ENCODE measurements at regions not wholly inside any gene's neighbourhood (a gene's known extent, or its start where the extent isn't known, plus 50 kb on each side); places are given as distances from the start of the nearest gene placed in this dataset.
"Not testable (repeated sequence)": the region's sequence is repeated elsewhere in the genome, so short reads cannot be mapped to it uniquely, and the experiment has no call there.

- DNase-seq (ENCODE audit: low read depth, low spot score) = peak; percentile 6
- Histone ChIP-seq H3K27ac (ENCODE audit: low read depth, low read length) (no peak overlapping the region), H3K27me3 (ENCODE audit: control insufficient read depth, insufficient read depth, low read length) (peaks cover 4% of the 10 kb centered on the region), H3K9me3 (ENCODE audit: control insufficient read depth, insufficient read depth, low read length) (no peaks in the 10 kb centered on the region), H3K4me3 (ENCODE audit: low read depth, low read length) (no peak overlapping the region)
- ChIA-PET CTCF (interaction anchor here (0.7 kb wide), 1 partner anchor 116 kb away, joined by 3 read pairs; no protein-coding TSS in a partner anchor), POLR2A (no interaction called here)
- TF ChIP-seq CTCF (IDR thresholded peaks at IDR 0.05; ENCODE audit: low read depth, low read length) = no peak
Observed at GRCh38 chr11:34773826-34774225, 142.4 kb downstream of the APIP start.

GRCh38 chr11:34773211-34773610 is 143.0 kb downstream of the APIP start:
- ChIA-PET POLR2A (no interaction called here), CTCF (interaction anchor here (0.7 kb wide), 1 partner anchor 117 kb away, joined by 3 read pairs; no protein-coding TSS in a partner anchor)
- Histone ChIP-seq H3K9me3 (ENCODE audit: control insufficient read depth, insufficient read depth, low read length) (no peaks in the 10 kb centered on the region), H3K27me3 (ENCODE audit: control insufficient read depth, insufficient read depth, low read length) (peaks cover 4% of the 10 kb centered on the region), H3K4me3 (ENCODE audit: low read depth, low read length) (no peak overlapping the region), H3K27ac (ENCODE audit: low read depth, low read length) (no peak overlapping the region)
- no peak for DNase-seq (ENCODE audit: low read depth, low spot score)
- TF ChIP-seq CTCF (IDR thresholded peaks at IDR 0.05; ENCODE audit: low read depth, low read length) = no peak

- no peak for TF ChIP-seq CTCF (IDR thresholded peaks at IDR 0.05; ENCODE audit: low read depth, low read length)
- ChIA-PET CTCF (no interaction called here), POLR2A (no interaction called here)
- no peaks in the 10 kb centered on the region for H3K9me3 ChIP-seq (ENCODE audit: control insufficient read depth, insufficient read depth, low read length)
- H3K27me3 ChIP-seq (ENCODE audit: control insufficient read depth, insufficient read depth, low read length) = peaks cover 6% of the 10 kb centered on the region
- DNase-seq (ENCODE audit: low read depth, low spot score) = no peak
- no peak overlapping the region for H3K27ac ChIP-seq (ENCODE audit: low read depth, low read length)
- no peak overlapping the region for H3K4me3 ChIP-seq (ENCODE audit: low read depth, low read length)
Observed at GRCh38 chr11:34770111-34770510, 146.1 kb downstream of the APIP start.

- ChIA-PET POLR2A (no interaction called here), CTCF (no interaction called here)
- DNase-seq (ENCODE audit: low read depth, low spot score) = no peak
- Histone ChIP-seq H3K9me3 (ENCODE audit: control insufficient read depth, insufficient read depth, low read length) (no peaks in the 10 kb centered on the region; the same call in 1 of the 2 replicates), H3K27ac (ENCODE audit: low read depth, low read length) (no peak overlapping the region), H3K4me3 (ENCODE audit: low read depth, low read length) (no peak overlapping the region), H3K27me3 (ENCODE audit: control insufficient read depth, insufficient read depth, low read length) (peaks cover 6% of the 10 kb centered on the region)
- TF ChIP-seq CTCF (IDR thresholded peaks at IDR 0.05; ENCODE audit: low read depth, low read length) = no peak
Observed at GRCh38 chr11:34769224-34769623, 147.0 kb downstream of the APIP start.

GRCh38 chr11:34762625-34763024 is 141.7 kb downstream of the EHF start:
- POLR2A ChIA-PET; H3K27me3 ChIP-seq (ENCODE audit: control insufficient read depth, insufficient read depth, low read length); H3K4me3 ChIP-seq (ENCODE audit: low read depth, low read length); H3K27ac ChIP-seq (ENCODE audit: low read depth, low read length); H3K9me3 ChIP-seq (ENCODE audit: control insufficient read depth, insufficient read depth, low read length); CTCF ChIA-PET; DNase-seq (ENCODE audit: low read depth, low spot score): not testable (repeated sequence)

- TF ChIP-seq CTCF (IDR thresholded peaks at IDR 0.05; ENCODE audit: low read depth, low read length) = no peak
- H3K9me3 ChIP-seq (ENCODE audit: control insufficient read depth, insufficient read depth, low read length) = no peaks in the 10 kb centered on the region
- no peak overlapping the region for H3K4me3 ChIP-seq (ENCODE audit: low read depth, low read length)
- no peak overlapping the region for H3K27ac ChIP-seq (ENCODE audit: low read depth, low read length)
- ChIA-PET CTCF (no interaction called here), POLR2A (no interaction called here)
- DNase-seq (ENCODE audit: low read depth, low spot score) = no peak
- no peaks in the 10 kb centered on the region for H3K27me3 ChIP-seq (ENCODE audit: control insufficient read depth, insufficient read depth, low read length)
Observed at GRCh38 chr11:34758262-34758661, 137.4 kb downstream of the EHF start.
